RWPE2 (cell line): ENCODE measurements at regions not wholly inside any gene's neighbourhood (a gene's known extent, or its start where the extent isn't known, plus 50 kb on each side); places are given as distances from the start of the nearest gene placed in this dataset.

ENCODE experiments used
- ATAC-seq: fragments of 200-7000 bp; cut with Tn5 transposase; 3 replicates; pipeline ENCODE4 v1.9.1; 2021; ENCODE audit warnings: low read depth
- DNase-seq: peaks from one replicate; pipeline ENCODE4 v3.0.0-alpha.2; 2020; ENCODE audit warnings: low spot score
- H3K27ac ChIP-seq: fragments of 450-650 bp; 2 replicates; pipeline ENCODE4 v1.5.1; 2017; ENCODE audit warnings: mild to moderate bottlenecking; ENCODE audit not compliant: poor library complexity, severe bottlenecking
- H3K27me3 ChIP-seq: fragments of 250-450 bp; sonication (Bioruptor Pico); 2 replicates; pipeline ENCODE4 v1.5.1; 2021; ENCODE audit warnings: mild to moderate bottlenecking, moderate library complexity; ENCODE audit not compliant: insufficient read depth, poor library complexity, severe bottlenecking
- H3K36me3 ChIP-seq: fragments of 250-450 bp; sonication (Bioruptor Pico); 2 replicates; pipeline ENCODE4 v1.5.1; 2020; ENCODE audit warnings: low read depth, mild to moderate bottlenecking, moderate library complexity
- H3K4me1 ChIP-seq: fragments of 250-450 bp; sonication (Bioruptor Pico); 2 replicates; pipeline ENCODE4 v1.5.1; 2021; ENCODE audit warnings: mild to moderate bottlenecking, moderate library complexity; ENCODE audit not compliant: insufficient read depth, poor library complexity, severe bottlenecking
- H3K4me3 ChIP-seq: fragments of 250-450 bp; sonication (Bioruptor Pico); 2 replicates; pipeline ENCODE4 v1.5.1; 2021; ENCODE audit warnings: mild to moderate bottlenecking, moderate library complexity; ENCODE audit not compliant: severe bottlenecking
- H3K9me3 ChIP-seq: fragments of 250-450 bp; sonication (Bioruptor Pico); 2 replicates; pipeline ENCODE4 v1.5.1; 2021; ENCODE audit warnings: mild to moderate bottlenecking, moderate library complexity; ENCODE audit not compliant: severe bottlenecking
- TF ChIP-seq, protein P1 (sequence below): fragments of 450-650 bp; IDR thresholded peaks from one replicate; pipeline ENCODE4 v1.5.1; 2017; ENCODE audit warnings: mild to moderate bottlenecking, moderate library complexity; ENCODE audit not compliant: poor library complexity, severe bottlenecking

DNA sequence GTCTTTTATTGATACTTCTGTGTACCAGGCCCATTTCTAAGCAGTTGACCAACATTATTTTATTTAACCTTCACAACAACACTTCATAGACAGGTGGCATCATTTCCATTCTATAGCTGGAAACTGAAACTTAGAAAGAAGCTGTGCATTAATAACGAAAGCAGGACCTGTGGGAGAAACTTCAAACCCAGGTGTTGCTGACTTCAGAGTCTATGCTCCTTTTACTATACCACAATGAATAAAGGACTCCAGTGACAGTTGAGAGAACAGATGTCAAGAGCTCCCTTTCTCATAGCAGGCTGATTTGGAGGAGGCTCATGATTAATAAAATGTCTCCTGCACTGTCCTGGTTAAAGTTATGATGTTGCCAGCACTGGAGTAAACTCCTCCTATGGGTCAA is 56.6 kb upstream of the POU3F2 start:
- Histone ChIP-seq H3K4me1 (no peaks in the 10 kb centered on the region), H3K27ac (no peak overlapping the region), H3K4me3 (no peak overlapping the region), H3K27me3 (peaks cover 27% of the 10 kb centered on the region), H3K9me3 (no peaks in the 10 kb centered on the region), H3K36me3 (no peaks in the 10 kb centered on the region)
- TF ChIP-seq, protein P1, sequence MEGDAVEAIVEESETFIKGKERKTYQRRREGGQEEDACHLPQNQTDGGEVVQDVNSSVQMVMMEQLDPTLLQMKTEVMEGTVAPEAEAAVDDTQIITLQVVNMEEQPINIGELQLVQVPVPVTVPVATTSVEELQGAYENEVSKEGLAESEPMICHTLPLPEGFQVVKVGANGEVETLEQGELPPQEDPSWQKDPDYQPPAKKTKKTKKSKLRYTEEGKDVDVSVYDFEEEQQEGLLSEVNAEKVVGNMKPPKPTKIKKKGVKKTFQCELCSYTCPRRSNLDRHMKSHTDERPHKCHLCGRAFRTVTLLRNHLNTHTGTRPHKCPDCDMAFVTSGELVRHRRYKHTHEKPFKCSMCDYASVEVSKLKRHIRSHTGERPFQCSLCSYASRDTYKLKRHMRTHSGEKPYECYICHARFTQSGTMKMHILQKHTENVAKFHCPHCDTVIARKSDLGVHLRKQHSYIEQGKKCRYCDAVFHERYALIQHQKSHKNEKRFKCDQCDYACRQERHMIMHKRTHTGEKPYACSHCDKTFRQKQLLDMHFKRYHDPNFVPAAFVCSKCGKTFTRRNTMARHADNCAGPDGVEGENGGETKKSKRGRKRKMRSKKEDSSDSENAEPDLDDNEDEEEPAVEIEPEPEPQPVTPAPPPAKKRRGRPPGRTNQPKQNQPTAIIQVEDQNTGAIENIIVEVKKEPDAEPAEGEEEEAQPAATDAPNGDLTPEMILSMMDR: no peak
- no peak for DNase-seq
- no peak for ATAC-seq

DNA sequence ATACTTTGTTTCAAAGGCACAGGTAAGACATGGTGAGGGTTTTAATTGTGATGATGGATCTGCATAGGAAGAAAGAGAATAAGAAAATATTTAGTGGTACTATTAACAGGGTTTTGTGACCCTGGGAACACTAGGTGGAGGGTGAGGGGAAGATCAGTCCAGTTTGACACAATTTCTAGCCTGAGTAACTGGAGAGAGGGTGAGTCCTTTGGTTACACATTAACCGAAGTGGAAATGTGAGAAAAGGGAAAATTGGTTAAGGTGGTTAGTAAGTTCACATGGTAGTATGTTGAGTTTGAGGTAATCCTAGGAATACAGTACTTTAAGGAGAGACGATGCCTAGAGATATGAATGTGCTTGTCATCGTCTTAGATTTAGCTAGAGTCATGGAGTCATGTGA is 54.8 kb upstream of the POU3F2 start:
- Histone ChIP-seq H3K4me3 (no peak overlapping the region), H3K4me1 (no peaks in the 10 kb centered on the region), H3K27me3 (peaks cover 35% of the 10 kb centered on the region), H3K9me3 (no peaks in the 10 kb centered on the region), H3K36me3 (no peaks in the 10 kb centered on the region), H3K27ac (no peak overlapping the region)
- DNase-seq: no peak
- ATAC-seq: no peak
- TF ChIP-seq, protein P1: no peak

DNA sequence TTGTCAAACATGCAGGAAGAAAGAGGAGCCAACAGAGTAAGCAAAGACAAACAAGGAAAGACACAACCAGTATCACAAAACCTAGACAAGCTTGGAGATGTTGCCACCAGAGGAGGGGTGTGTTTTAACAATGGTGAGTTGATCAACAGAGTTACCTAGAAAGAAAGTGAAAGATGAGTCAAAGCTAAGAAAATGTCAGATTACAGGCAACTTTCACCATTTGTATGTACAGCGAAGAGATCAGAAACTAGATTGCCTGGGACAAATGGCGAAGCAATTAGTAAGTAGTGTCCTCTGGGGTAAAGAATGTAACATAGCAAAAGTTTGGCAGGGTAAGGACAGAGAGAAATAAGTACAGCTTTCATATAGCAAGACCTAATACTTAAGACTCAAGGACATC is 51.6 kb upstream of the POU3F2 start:
- ATAC-seq (no peak), DNase-seq (no peak)
- Histone ChIP-seq H3K9me3 (no peaks in the 10 kb centered on the region), H3K27ac (no peak overlapping the region), H3K36me3 (no peaks in the 10 kb centered on the region), H3K27me3 (peaks cover 34% of the 10 kb centered on the region), H3K4me1 (no peaks in the 10 kb centered on the region), H3K4me3 (no peak overlapping the region)
- TF ChIP-seq, protein P1: no peak

DNA sequence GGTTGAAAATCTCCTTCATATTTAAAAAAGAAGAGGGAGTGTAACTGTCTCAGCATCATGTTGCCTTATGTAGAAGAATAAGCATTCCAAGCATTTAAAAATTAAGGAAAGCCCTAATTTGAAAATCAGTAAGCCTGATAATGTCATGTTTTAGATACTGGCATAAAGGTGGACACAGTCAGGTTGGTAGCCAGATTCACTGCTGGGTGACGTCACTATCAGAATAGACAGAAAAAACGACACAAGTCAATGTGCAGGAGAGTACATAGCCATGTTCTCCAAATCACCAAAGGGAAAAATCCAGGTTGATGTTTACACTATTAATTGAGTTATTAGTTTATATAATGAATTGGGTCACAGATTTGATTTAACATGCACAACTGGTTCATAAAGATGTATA is 50.8 kb upstream of the POU3F2 start:
- ATAC-seq: no peak

More for the DNA sequence above, 50.8 kb upstream of the POU3F2 start:
- Histone ChIP-seq H3K9me3 (no peaks in the 10 kb centered on the region), H3K36me3 (no peaks in the 10 kb centered on the region), H3K27me3 (peaks cover 42% of the 10 kb centered on the region), H3K4me3 (no peak overlapping the region), H3K4me1 (no peaks in the 10 kb centered on the region), H3K27ac (no peak overlapping the region)
- no peak for DNase-seq
- TF ChIP-seq, protein P1: no peak
